ENCODE measurements at regions not wholly inside any gene's neighbourhood (a gene's known extent, or its start where the extent isn't known, plus 50 kb on each side); places are given as distances from the start of the nearest gene placed in this dataset.
A peak's percentile ranks its signal among the peaks of the same experiment; 100 is the strongest.

DNA sequence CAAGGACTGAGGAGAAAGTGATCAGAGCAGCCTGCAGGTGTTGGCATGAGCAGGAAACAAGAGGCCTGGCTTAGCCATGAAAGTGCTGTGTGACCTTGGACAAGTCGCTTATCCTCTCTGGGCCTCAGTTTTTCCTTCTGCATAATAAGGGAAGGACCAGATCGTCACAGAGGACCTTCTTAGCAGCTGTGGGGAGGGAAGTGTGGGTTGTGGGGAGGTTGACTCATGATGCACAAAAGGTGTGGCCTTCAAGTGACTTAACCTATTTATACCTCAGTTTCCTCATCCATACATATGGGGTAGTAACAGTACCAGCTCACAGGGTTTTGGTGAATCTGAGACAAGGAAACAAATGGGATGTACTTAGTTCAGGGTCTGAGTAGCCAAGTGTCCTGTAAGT is 658.8 kb downstream of the MATN1 start:
- DNase-seq (ENCODE audit: low read depth), result no peak
- no peak overlapping the region for H3K4me3 ChIP-seq (ENCODE audit: control insufficient read depth, low read depth, low read length)
- TF ChIP-seq, protein P1, sequence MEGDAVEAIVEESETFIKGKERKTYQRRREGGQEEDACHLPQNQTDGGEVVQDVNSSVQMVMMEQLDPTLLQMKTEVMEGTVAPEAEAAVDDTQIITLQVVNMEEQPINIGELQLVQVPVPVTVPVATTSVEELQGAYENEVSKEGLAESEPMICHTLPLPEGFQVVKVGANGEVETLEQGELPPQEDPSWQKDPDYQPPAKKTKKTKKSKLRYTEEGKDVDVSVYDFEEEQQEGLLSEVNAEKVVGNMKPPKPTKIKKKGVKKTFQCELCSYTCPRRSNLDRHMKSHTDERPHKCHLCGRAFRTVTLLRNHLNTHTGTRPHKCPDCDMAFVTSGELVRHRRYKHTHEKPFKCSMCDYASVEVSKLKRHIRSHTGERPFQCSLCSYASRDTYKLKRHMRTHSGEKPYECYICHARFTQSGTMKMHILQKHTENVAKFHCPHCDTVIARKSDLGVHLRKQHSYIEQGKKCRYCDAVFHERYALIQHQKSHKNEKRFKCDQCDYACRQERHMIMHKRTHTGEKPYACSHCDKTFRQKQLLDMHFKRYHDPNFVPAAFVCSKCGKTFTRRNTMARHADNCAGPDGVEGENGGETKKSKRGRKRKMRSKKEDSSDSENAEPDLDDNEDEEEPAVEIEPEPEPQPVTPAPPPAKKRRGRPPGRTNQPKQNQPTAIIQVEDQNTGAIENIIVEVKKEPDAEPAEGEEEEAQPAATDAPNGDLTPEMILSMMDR (IDR thresholded peaks at IDR 0.05; ENCODE audit: control insufficient read depth, insufficient read depth, low read depth, low read length, missing control alignments), result no peak

DNA sequence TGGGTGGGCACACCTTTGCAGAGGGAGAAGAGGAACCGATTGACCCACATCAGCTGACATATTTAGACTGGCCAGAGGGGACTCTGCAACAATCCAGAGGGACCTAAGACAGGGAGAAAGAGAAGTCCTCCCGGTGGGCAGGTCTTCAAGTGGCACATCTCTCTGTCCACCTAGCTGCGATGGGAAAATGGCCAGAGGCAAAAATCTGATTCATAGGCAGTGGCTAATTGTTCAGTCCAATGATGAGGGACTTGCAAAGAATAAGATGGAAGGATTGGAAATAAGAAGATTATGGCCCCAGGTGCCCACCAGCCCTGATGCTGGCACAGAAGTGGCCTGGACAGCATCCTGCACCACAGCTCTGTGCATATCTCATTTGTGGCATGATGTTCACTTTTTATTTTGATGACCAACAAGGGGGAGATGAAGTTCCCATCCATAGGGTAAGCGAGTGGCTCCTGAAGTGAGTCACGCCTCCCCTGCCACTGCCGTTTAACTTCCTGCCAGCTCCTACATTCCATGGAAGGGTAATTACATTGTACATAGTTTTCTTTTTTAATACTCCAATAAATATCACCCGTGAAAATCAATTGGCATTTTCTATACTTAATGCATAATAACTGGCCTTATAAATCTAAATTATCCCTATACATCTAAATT is 659.6 kb downstream of the MATN1 start:
- DNase-seq (ENCODE audit: low read depth), result no peak
- TF ChIP-seq, protein P1 (IDR thresholded peaks at IDR 0.05; ENCODE audit: control insufficient read depth, insufficient read depth, low read depth, low read length, missing control alignments), result no peak

DNA sequence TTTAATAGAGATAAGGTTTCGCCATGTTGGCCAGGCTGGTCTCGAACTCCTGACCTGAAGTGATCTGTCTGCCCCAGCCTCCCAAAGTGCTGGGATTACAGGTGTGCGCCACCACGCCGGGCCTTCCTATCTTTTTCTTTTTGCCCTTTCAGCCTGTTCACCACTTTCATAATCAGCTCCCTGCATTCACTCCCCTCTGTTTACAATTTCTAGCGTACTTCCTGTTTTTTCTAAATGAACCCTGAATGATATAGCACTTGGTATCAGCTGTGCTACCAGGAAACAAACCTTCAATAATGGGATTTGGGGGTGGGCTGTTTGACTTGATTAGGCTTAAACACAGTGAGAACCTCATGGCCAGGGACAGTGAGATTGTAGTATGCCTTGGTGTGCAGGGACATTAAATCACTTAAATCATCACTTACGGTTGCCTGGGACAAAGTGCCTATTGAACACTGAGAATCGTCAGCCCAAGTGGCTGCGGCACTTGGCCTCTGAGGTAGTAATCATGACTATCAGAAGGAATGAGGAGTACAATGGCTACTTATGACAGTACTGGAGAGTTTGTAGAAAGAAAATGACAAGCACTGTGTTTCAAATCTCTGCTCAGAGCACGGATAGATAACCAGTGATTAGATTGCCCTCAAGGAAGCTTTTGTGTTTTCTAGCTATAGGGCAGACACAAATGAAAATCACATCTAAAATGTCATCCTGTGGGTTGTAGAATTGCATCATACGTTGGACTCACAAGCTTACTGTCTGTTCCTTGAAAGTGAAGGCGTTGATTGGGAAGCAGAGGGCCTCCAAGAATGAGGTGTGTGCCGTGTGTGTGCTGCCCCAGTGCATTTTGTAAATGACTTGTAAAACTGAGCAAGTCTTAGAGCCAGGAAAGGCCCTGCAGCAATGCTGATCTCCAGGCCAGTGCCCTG is 661.8 kb downstream of the MATN1 start:
- DNase-seq (ENCODE audit: low read depth), result no peak
- no peak overlapping the region for H3K4me3 ChIP-seq (ENCODE audit: control insufficient read depth, low read depth, low read length)
- TF ChIP-seq, protein P1 (IDR thresholded peaks at IDR 0.05; ENCODE audit: control insufficient read depth, insufficient read depth, low read depth, low read length, missing control alignments), result no peak

More for the DNA sequence above, 659.6 kb downstream of the MATN1 start:
- H3K4me3 ChIP-seq (ENCODE audit: control insufficient read depth, low read depth, low read length), result no peak overlapping the region

DNA sequence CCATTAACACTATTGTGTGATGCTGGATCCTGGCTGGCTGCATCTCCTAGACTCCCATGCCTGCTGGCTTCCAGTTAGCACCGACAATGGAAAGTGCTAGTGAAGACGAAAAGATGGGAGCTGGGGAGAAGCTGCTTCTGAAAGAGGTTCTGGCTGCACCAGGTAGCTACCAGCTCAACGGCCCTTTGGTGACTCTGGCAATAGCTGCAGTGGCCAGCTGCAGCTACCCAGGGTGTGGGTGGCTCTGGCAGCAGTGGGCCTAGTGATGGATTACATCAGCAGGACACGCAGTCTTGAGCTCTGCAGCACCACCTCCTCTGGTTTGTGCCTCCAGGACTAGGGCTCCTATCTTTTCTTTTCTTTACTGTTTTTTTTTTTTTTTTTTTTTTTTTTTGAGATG is 662.6 kb downstream of the MATN1 start:
- H3K4me3 ChIP-seq (ENCODE audit: control insufficient read depth, low read depth, low read length), result no peak overlapping the region
- TF ChIP-seq, protein P1 (IDR thresholded peaks at IDR 0.05; ENCODE audit: control insufficient read depth, insufficient read depth, low read depth, low read length, missing control alignments), result no peak
- DNase-seq (ENCODE audit: low read depth), result no peak

DNA sequence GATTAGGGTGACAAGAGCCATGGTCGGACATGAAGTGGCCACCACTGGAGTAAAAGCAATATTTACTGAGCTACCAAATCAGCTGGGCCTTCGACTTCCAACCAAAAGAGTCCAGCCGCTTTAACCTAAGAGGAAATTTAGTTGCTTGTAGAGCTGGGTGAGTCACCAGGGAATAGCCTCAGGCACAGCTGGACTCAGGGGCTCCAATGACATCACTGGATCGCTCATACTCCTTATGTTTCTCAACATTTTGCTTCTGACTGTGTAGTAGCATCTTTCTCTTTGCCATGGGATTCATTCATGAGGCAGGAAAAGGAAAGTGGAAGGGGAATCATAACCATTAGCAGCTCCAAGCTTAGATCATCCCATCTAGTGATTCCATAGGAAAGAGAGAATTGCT is 664.4 kb downstream of the MATN1 start:
- no peak overlapping the region for H3K4me3 ChIP-seq (ENCODE audit: control insufficient read depth, low read depth, low read length)
- TF ChIP-seq, protein P1 (IDR thresholded peaks at IDR 0.05; ENCODE audit: control insufficient read depth, insufficient read depth, low read depth, low read length, missing control alignments), result peak; percentile 2
- peak; percentile 85 for DNase-seq (ENCODE audit: low read depth)

DNA sequence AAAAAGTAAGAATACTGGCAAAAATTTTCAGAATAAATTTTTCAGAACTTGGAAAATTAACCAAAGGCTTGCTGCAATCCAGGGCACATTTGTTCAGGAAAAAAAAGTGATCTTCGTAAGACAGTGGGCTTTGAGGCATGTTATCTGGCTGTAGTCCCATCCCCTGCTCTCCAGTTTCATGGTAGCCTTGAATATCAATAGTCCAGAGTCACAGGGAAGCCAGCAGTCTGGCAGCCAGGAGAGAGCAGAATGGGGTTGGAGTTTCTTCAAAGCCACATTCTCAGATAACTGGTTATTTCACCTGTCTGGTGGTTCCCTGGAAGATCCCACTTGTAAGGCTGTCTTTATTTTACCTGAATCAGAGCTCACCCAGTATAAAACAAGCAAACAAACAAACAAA is 669.3 kb downstream of the MATN1 start:
- TF ChIP-seq, protein P1 (IDR thresholded peaks at IDR 0.05; ENCODE audit: control insufficient read depth, insufficient read depth, low read depth, low read length, missing control alignments), result no peak
- no peak for DNase-seq (ENCODE audit: low read depth)
- H3K4me3 ChIP-seq (ENCODE audit: control insufficient read depth, low read depth, low read length), result no peak overlapping the region

Data from AG09309 (cell line).